ENCODE measurements at regions not wholly inside any gene's neighbourhood (a gene's known extent, or its start where the extent isn't known, plus 50 kb on each side); places are given as distances from the start of the nearest gene placed in this dataset.

- intact Hi-C loops (cut with micrococcal nuclease) = no loop called here
Observed at GRCh38 chr9:26742828-26743476, 149.7 kb downstream of the CAAP1 start.

GRCh38 chr9:26735160-26735559 is 157.4 kb downstream of the CAAP1 start:
- intact Hi-C loops (cut with micrococcal nuclease) = no loop called here

- intact Hi-C loops (cut with micrococcal nuclease) = no loop called here
Observed at GRCh38 chr9:26729187-26729586, 163.4 kb downstream of the CAAP1 start.

DNA sequence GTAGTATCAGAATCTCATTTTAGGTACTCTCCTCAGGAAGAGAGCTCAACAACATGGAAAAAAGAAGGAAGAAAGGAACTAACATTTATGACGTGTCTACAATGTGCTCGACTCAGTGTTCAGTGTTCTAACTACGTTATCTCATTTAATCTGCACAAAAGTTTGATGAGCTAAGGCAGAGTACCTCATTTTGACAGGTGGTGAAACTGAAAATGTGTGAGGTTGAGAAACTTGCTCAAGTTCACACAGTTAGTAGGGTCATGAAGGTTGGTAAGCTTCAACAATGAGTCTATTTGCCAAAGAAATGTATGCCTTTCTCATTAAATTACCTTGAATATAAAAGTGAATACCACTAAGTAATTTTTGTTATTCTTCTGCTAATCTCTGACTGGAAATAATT is 165.1 kb downstream of the CAAP1 start:
- intact Hi-C loops (cut with micrococcal nuclease) = no loop called here

DNA sequence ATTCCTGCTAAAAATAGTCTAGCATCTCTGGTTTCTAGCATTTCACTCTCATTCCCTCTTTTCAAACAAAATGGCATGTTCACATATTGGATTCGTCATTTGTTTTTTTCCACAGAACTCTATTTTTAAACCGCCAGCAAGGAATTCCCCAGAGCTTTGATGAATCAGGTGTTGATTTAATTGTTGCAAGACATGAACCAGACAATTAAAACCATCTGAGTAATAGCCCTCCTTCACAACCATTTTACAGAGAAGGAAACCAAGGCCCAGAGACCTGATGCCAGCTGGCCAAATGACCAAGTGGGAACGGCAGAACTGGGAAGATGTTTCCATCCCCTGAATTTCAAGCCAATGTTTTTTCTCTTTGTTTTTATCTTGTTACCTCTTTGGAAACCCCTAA is 167.0 kb downstream of the CAAP1 start:
- intact Hi-C loops (cut with micrococcal nuclease) = no loop called here

- intact Hi-C loops (cut with micrococcal nuclease) = no loop called here
Observed at GRCh38 chr9:26723486-26723885, 169.1 kb downstream of the CAAP1 start.

DNA sequence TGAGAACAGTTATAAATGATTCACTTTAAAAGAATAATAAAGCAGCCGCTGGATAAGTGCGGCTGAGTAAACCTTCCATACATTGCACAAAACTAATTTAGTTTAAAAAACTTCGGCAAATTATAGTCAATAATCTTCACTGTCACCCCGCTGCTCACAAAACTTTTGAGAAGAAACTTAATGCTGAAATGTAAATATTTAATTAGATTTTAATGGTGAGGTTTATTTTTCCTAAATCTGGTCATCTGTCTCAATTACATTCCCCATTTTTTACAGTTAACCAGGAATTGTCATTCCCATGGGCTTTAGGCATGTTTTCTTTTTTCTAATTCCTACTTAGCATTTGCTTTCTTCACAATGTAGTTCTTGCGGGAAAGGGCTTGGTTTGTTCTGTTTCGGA is 169.8 kb downstream of the CAAP1 start:
- intact Hi-C loops (cut with micrococcal nuclease) = no loop called here

- intact Hi-C loops (cut with micrococcal nuclease) = no loop called here
Observed at GRCh38 chr9:26710008-26710407, 182.6 kb downstream of the CAAP1 start.

DNA sequence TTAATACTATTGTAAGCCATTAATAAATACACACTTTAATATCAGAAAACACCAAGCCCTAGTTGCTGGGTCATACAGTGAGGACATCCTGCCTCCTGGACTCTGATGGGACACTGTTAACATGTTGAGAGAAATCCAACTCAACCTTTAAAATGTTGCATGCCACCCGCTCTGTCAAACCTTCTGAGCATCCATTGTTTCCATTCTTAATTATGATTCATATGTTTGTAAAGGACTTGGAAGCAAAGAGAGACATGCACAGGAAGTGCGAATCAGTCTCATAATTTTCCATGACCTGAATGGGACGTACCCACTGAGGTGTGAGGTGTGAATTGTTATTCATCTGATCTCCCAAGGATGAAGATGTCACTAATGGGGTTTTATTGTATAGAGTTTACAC is 186.4 kb downstream of the CAAP1 start:
- intact Hi-C loops (cut with micrococcal nuclease) = no loop called here

DNA sequence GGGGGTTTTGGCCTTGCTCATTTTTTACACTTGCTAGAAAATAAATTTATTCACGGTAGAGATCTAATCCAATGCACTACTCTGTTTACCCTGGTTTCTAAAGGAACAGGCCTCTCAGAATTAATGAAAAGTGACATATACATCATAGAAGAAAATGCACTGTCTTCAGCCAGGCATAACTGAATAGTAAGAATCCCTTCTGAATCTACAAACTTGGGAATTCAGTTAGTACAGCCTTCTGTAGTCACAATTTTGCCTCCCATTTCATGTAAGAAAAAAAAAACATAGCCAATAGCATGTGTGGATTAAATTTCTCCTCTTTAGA is 197.3 kb downstream of the CAAP1 start:
- intact Hi-C loops (cut with micrococcal nuclease) = no loop called here

GRCh38 chr9:26694381-26695297 is 198.0 kb downstream of the CAAP1 start:
- intact Hi-C loops (cut with micrococcal nuclease) = no loop called here

DNA sequence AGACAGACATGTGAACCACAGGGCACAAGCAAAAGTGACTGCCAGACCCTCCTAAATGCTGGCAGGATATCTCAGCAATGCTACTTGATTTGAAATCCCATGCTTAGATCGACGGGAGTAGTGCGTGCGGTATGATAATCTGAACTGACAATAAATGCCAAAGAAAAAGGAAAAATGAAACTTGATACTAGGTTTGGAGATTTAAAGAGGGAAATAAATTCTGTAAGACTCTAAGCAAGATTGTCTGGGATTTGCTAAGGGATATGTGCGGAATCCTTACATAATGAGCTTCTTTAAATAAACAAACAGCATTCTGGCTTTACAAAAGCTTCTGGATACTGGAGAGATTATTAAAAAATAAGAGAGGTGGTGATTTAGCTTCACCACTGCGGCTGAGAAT is 203.6 kb downstream of the CAAP1 start:
- intact Hi-C loops (cut with micrococcal nuclease) = no loop called here

DNA sequence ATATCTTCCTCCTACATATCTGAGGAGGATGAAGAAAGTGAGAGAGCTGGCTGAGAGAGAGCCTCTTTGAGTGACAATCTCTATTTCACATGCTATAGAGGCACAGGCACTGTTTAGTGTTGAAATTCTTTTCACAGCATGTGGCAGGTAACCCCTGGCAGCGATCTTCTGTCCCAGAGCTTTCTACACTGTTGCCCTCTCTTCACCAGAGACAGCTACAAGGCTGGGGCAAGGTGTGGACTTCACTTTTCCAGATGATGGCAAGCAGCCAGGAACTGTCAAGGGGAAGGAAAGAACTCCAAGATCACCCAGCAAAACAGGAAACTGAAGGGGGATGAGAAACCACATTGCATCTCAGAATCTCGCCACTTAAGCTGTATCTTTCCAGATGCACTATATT is 205.2 kb downstream of the CAAP1 start:
- intact Hi-C loops (cut with micrococcal nuclease) = no loop called here

- intact Hi-C loops (cut with micrococcal nuclease) = no loop called here
Observed at GRCh38 chr9:26685818-26686217, 206.8 kb downstream of the CAAP1 start.

DNA sequence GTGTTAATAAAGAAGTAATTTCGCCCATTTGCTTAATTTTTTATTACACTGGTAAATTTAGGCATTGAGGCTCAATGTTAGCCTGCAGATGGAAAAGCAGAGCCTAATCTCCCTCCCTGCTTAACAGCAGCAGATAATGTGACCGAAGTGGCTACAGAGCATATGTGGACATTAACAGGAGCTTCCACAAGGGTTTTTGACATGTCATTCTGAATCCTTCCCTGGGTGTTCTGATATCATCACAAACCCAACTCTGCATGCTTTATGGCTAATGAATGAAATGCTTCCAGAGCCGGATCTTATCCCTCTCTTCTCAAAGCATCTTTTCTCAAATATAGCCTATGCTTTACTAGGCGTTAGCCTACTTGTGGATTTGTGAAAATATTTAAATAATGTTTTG is 208.6 kb downstream of the CAAP1 start:
- intact Hi-C loops (cut with micrococcal nuclease) = no loop called here

GRCh38 chr9:26682796-26683496 is 209.7 kb downstream of the CAAP1 start:
- intact Hi-C loops (cut with micrococcal nuclease) = no loop called here

- intact Hi-C loops (cut with micrococcal nuclease) = no loop called here
Observed at GRCh38 chr9:26682041-26682440, 210.6 kb downstream of the CAAP1 start.

- intact Hi-C loops (cut with micrococcal nuclease) = no loop called here
Observed at GRCh38 chr9:26677965-26678706, 214.5 kb downstream of the CAAP1 start.

- intact Hi-C loops (cut with micrococcal nuclease) = no loop called here
Observed at GRCh38 chr9:26675035-26675434, 217.6 kb downstream of the CAAP1 start.

GRCh38 chr9:26673261-26673660 is 219.3 kb downstream of the CAAP1 start:
- intact Hi-C loops (cut with micrococcal nuclease) = no loop called here

Data from T-helper 1 cell treated with Interleukin-12 subunit alpha and Interleukin-12 subunit beta and Interleukin-4 antibody, amounts not matched to agents 30 ng/mL and 1 ng/mL, for 36 hours (primary cell).